ENCODE measurements at regions not wholly inside any gene's neighbourhood (a gene's known extent, or its start where the extent isn't known, plus 50 kb on each side); places are given as distances from the start of the nearest gene placed in this dataset.

- H2AFZ ChIP-seq (ENCODE audit: low read depth, low read length) = no peak overlapping the region
- no peaks in the 10 kb centered on the region for H3K36me3 ChIP-seq (ENCODE audit: insufficient read depth, low read length)
- H3F3A ChIP-seq (ENCODE audit: insufficient read depth, low read length, poor library complexity, severe bottlenecking) = no peaks in the 10 kb centered on the region
Measured at GRCh38 chr5:5564898-5565297, 142.4 kb downstream of the ICE1 start.

GRCh38 chr5:5560016-5560415 lies 137.5 kb downstream of the ICE1 start:
- no peaks in the 10 kb centered on the region for H3K79me2 ChIP-seq (replicated peaks; ENCODE audit: insufficient read depth, low read length)
- no peaks in the 10 kb centered on the region for H3K27me3 ChIP-seq (ENCODE audit: insufficient read depth, low read depth, low read length)
- H3K4me3 ChIP-seq (ENCODE audit: low read length) = no peak overlapping the region
- no peak overlapping the region for H3K27ac ChIP-seq (ENCODE audit: low read length)
- no peaks in the 10 kb centered on the region for H3K9me2 ChIP-seq (ENCODE audit: insufficient read depth, low read length)
- no peak overlapping the region for H3K4me2 ChIP-seq (ENCODE audit: low read length)
- H3F3A ChIP-seq (ENCODE audit: insufficient read depth, low read length, poor library complexity, severe bottlenecking) = no peaks in the 10 kb centered on the region
- H3K9ac ChIP-seq (ENCODE audit: low read length) = no peak overlapping the region
- H3K36me3 ChIP-seq (ENCODE audit: insufficient read depth, low read length) = no peaks in the 10 kb centered on the region
- no peak overlapping the region for H2AFZ ChIP-seq (ENCODE audit: low read depth, low read length)
- TF ChIP-seq EZH2 (IDR thresholded peaks at IDR 0.05; ENCODE audit: borderline replicate concordance, insufficient read depth, low read length, poor library complexity, severe bottlenecking) (no peak), EP300 (conservative IDR thresholded peaks at IDR 0.05; ENCODE audit: poor library complexity, severe bottlenecking) (no peak), SMC3 (conservative IDR thresholded peaks at IDR 0.05; ENCODE audit: poor library complexity) (no peak), REST (IDR thresholded peaks at IDR 0.05; ENCODE audit: borderline replicate concordance) (no peak), RAD21 (conservative IDR thresholded peaks at IDR 0.05) (no peak), MXI1 (conservative IDR thresholded peaks at IDR 0.05; ENCODE audit: poor library complexity, severe bottlenecking) (no peak), TAF1 (IDR thresholded peaks at IDR 0.05; ENCODE audit: low read depth) (no peak), POLR2AphosphoS5 (IDR thresholded peaks at IDR 0.05) (no peak)
- TF ChIP-seq, protein P1, sequence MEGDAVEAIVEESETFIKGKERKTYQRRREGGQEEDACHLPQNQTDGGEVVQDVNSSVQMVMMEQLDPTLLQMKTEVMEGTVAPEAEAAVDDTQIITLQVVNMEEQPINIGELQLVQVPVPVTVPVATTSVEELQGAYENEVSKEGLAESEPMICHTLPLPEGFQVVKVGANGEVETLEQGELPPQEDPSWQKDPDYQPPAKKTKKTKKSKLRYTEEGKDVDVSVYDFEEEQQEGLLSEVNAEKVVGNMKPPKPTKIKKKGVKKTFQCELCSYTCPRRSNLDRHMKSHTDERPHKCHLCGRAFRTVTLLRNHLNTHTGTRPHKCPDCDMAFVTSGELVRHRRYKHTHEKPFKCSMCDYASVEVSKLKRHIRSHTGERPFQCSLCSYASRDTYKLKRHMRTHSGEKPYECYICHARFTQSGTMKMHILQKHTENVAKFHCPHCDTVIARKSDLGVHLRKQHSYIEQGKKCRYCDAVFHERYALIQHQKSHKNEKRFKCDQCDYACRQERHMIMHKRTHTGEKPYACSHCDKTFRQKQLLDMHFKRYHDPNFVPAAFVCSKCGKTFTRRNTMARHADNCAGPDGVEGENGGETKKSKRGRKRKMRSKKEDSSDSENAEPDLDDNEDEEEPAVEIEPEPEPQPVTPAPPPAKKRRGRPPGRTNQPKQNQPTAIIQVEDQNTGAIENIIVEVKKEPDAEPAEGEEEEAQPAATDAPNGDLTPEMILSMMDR (IDR thresholded peaks at IDR 0.05; ENCODE audit: poor library complexity, severe bottlenecking) = no peak
- no peaks in the 10 kb centered on the region for H4K20me1 ChIP-seq (ENCODE audit: insufficient read depth)
- H3K9me3 ChIP-seq (ENCODE audit: low read length) = no peaks in the 10 kb centered on the region

More at GRCh38 chr5:5564898-5565297, 142.4 kb downstream of the ICE1 start:
- no peak overlapping the region for H3K4me2 ChIP-seq (ENCODE audit: low read length)
- H3K27me3 ChIP-seq (ENCODE audit: insufficient read depth, low read depth, low read length) = no peaks in the 10 kb centered on the region
- H3K27ac ChIP-seq (ENCODE audit: low read length) = no peak overlapping the region
- H3K9me2 ChIP-seq (ENCODE audit: insufficient read depth, low read length) = no peaks in the 10 kb centered on the region
- no peak for TF ChIP-seq TAF1 (IDR thresholded peaks at IDR 0.05; ENCODE audit: low read depth)
- TF ChIP-seq, protein P1 (IDR thresholded peaks at IDR 0.05; ENCODE audit: poor library complexity, severe bottlenecking) = no peak
- no peak for TF ChIP-seq RAD21 (conservative IDR thresholded peaks at IDR 0.05)
- TF ChIP-seq EP300 (conservative IDR thresholded peaks at IDR 0.05; ENCODE audit: poor library complexity, severe bottlenecking) = no peak
- no peak for TF ChIP-seq EZH2 (IDR thresholded peaks at IDR 0.05; ENCODE audit: borderline replicate concordance, insufficient read depth, low read length, poor library complexity, severe bottlenecking)
- no peak for TF ChIP-seq POLR2AphosphoS5 (IDR thresholded peaks at IDR 0.05)
- no peak for TF ChIP-seq MXI1 (conservative IDR thresholded peaks at IDR 0.05; ENCODE audit: poor library complexity, severe bottlenecking)
- no peak for TF ChIP-seq REST (IDR thresholded peaks at IDR 0.05; ENCODE audit: borderline replicate concordance)
- H3K4me3 ChIP-seq (ENCODE audit: low read length) = no peak overlapping the region
- no peaks in the 10 kb centered on the region for H3K9me3 ChIP-seq (ENCODE audit: low read length)
- no peak overlapping the region for H3K9ac ChIP-seq (ENCODE audit: low read length)
- no peaks in the 10 kb centered on the region for H3K79me2 ChIP-seq (replicated peaks; ENCODE audit: insufficient read depth, low read length)
- no peaks in the 10 kb centered on the region for H4K20me1 ChIP-seq (ENCODE audit: insufficient read depth)

All from neural cell (in vitro differentiated cells).